ENCODE measurements at regions not wholly inside any gene's neighbourhood (a gene's known extent, or its start where the extent isn't known, plus 50 kb on each side); places are given as distances from the start of the nearest gene placed in this dataset.
"Not testable (repeated sequence)": the region's sequence is repeated elsewhere in the genome, so short reads cannot be mapped to it uniquely, and the experiment has no call there.

DNA sequence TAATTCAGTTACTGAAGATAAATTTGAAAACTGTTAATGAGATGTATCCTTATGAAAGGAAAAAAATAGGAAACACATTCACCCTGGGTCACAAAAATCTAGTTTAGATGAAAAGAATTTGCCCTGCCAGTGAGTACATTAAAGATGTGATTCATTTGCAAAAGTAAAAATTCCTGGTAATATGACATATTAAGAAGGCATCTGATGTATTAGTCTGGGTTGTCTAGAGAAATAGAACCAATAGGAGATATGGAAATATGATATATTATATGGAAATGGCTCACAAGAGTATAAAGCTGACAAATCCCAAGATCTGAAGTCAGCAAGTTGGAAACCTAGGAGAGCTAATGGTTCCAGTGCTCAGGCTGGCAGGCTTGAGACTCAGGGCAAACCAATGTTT is 153.8 kb downstream of the MRPL39 start:
- Mint-ChIP-seq H3K27me3 (no peaks in the 10 kb centered on the region), H3K36me3 (ENCODE audit: insufficient read depth) (no peaks in the 10 kb centered on the region), H3K4me1 (ENCODE audit: low read depth) (no peaks in the 10 kb centered on the region), H3K27ac (no peak overlapping the region), H3K9me3 (ENCODE audit: low read depth) (peaks cover 13% of the 10 kb centered on the region), H3K4me3 (ENCODE audit: low read depth) (no peak overlapping the region)
- TF ChIP-seq, protein P1, sequence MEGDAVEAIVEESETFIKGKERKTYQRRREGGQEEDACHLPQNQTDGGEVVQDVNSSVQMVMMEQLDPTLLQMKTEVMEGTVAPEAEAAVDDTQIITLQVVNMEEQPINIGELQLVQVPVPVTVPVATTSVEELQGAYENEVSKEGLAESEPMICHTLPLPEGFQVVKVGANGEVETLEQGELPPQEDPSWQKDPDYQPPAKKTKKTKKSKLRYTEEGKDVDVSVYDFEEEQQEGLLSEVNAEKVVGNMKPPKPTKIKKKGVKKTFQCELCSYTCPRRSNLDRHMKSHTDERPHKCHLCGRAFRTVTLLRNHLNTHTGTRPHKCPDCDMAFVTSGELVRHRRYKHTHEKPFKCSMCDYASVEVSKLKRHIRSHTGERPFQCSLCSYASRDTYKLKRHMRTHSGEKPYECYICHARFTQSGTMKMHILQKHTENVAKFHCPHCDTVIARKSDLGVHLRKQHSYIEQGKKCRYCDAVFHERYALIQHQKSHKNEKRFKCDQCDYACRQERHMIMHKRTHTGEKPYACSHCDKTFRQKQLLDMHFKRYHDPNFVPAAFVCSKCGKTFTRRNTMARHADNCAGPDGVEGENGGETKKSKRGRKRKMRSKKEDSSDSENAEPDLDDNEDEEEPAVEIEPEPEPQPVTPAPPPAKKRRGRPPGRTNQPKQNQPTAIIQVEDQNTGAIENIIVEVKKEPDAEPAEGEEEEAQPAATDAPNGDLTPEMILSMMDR (IDR thresholded peaks at IDR 0.05; ENCODE audit: unreplicated experiment), result no peak
- no peak for DNase-seq (ENCODE audit: low spot score, unreplicated experiment)

DNA sequence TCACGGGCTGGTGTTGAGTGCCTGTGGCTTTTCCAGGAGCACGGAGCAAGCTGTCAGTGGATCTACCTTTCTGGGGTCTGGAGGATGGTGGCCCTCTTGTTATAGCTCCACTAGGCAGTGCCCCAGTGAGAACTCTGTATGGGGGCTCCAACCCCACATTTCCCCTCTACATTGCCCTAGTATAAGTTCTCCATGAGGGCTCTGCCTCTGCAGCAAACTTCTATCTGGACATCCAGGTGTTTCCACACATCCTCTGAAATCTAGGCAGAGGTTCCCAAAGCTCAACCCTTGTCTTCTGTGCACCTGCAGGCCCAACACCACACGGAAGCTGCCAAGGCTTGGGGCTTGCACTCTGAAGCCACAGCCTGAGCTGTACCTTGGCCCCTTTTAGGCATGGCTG is 157.3 kb downstream of the MRPL39 start:
- TF ChIP-seq, protein P1 (IDR thresholded peaks at IDR 0.05; ENCODE audit: unreplicated experiment), result no peak
- Mint-ChIP-seq H3K36me3 (ENCODE audit: insufficient read depth) (no peaks in the 10 kb centered on the region), H3K4me3 (ENCODE audit: low read depth) (no peak overlapping the region), H3K4me1 (ENCODE audit: low read depth) (no peaks in the 10 kb centered on the region), H3K9me3 (ENCODE audit: low read depth) (peaks cover 18% of the 10 kb centered on the region), H3K27me3 (no peaks in the 10 kb centered on the region), H3K27ac (no peak overlapping the region)
- no peak for DNase-seq (ENCODE audit: low spot score, unreplicated experiment)

DNA sequence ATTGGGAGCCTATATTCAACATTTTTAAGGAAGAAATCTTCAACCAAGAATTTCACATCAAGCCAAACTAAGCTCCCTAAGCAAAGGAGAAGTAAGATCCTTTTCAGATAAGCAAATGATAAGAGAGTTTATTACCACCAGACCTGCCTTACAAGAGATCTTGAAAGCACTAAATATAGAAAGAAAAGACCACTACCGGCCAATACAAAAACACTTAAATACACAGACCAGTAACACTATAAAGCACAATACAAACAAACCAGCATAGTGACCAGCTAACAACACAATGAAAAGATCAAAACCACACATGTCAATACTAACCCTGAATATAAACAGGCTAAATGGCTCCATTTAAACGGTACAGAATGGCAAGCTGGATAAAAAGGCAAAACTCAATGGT is 165.4 kb downstream of the MRPL39 start:
- no peaks in the 10 kb centered on the region for H3K36me3 Mint-ChIP-seq (ENCODE audit: insufficient read depth)
- no peak overlapping the region for H3K4me3 Mint-ChIP-seq (ENCODE audit: low read depth)
- TF ChIP-seq, protein P1 (IDR thresholded peaks at IDR 0.05; ENCODE audit: unreplicated experiment), result no peak
- DNase-seq (ENCODE audit: low spot score, unreplicated experiment), result no peak
- H3K9me3 Mint-ChIP-seq (ENCODE audit: low read depth), result peaks cover 8% of the 10 kb centered on the region
- no peak overlapping the region for H3K27ac Mint-ChIP-seq
- no peaks in the 10 kb centered on the region for H3K27me3 Mint-ChIP-seq
- no peaks in the 10 kb centered on the region for H3K4me1 Mint-ChIP-seq (ENCODE audit: low read depth)

DNA sequence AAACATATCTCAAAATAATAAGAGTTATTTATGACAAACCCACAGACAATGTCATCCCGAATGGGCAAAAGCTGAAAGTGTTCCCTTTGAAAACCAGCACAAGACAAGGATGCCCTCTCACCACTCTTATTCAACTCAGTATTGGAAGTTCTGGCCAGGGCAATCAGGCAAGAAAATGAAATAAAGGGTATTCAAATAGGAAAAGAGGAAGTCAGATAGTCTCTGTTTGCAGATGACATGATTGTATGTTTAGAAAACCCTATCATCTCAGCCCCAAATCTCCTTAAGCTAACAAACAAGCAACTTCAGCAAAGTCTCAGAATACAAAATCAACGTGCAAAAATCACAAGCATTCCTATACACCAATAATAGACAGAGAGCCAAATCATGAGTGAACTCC is 169.8 kb downstream of the MRPL39 start:
- not testable (repeated sequence) for H3K4me1 Mint-ChIP-seq (ENCODE audit: low read depth); H3K9me3 Mint-ChIP-seq (ENCODE audit: low read depth); DNase-seq (ENCODE audit: low spot score, unreplicated experiment); H3K27me3 Mint-ChIP-seq; H3K4me3 Mint-ChIP-seq (ENCODE audit: low read depth); H3K36me3 Mint-ChIP-seq (ENCODE audit: insufficient read depth); H3K27ac Mint-ChIP-seq

DNA sequence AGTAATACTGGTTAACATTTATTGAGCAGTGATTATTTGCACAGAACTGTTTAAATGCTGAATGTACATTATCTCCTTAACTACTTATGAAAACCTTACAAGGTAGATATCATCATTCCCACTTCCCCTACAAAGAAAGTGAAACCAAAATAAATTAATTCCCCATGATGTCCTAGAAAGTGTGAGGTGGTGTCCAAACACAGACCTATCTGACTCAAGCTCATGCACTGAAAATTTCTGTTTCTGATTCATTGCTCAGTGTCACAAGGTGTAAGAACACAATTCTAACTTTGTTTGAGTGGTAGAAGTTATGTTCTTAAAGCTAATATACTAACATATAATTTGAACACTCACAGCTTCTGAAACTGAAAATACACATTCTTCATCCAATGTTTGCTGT is 178.7 kb downstream of the MRPL39 start:
- Mint-ChIP-seq H3K27ac (no peak overlapping the region), H3K9me3 (ENCODE audit: low read depth) (no peaks in the 10 kb centered on the region), H3K27me3 (peaks cover 5% of the 10 kb centered on the region), H3K36me3 (ENCODE audit: insufficient read depth) (no peaks in the 10 kb centered on the region), H3K4me1 (ENCODE audit: low read depth) (no peaks in the 10 kb centered on the region), H3K4me3 (ENCODE audit: low read depth) (no peak overlapping the region)
- DNase-seq (ENCODE audit: low spot score, unreplicated experiment), result no peak
- TF ChIP-seq, protein P1 (IDR thresholded peaks at IDR 0.05; ENCODE audit: unreplicated experiment), result no peak

DNA sequence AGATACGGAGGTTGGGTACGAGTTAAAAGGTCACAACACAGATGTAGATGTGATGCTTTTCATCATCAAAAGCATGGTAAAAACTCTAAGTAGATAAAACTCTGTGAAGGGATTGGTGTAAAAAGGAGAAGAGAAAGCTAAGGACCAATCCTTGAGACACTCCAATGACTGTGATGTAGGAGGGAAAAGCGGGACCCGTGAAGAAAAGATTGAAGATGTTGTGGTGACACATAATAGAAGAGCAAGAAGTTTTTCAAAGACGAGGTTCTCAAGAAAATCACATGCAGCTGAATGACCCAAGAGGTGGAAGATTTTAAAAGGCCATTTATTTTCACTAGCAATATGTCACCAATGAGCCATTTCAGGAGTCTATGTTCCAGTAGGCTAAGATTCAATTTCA is 179.5 kb downstream of the MRPL39 start:
- peaks cover 5% of the 10 kb centered on the region for H3K27me3 Mint-ChIP-seq
- H3K27ac Mint-ChIP-seq, result no peak overlapping the region
- TF ChIP-seq, protein P1 (IDR thresholded peaks at IDR 0.05; ENCODE audit: unreplicated experiment), result no peak
- no peaks in the 10 kb centered on the region for H3K36me3 Mint-ChIP-seq (ENCODE audit: insufficient read depth)
- no peaks in the 10 kb centered on the region for H3K9me3 Mint-ChIP-seq (ENCODE audit: low read depth)
- H3K4me1 Mint-ChIP-seq (ENCODE audit: low read depth), result no peaks in the 10 kb centered on the region
- no peak for DNase-seq (ENCODE audit: low spot score, unreplicated experiment)
- H3K4me3 Mint-ChIP-seq (ENCODE audit: low read depth), result no peak overlapping the region
